ENCODE measurements at regions not wholly inside any gene's neighbourhood (a gene's known extent, or its start where the extent isn't known, plus 50 kb on each side); places are given as distances from the start of the nearest gene placed in this dataset.

DNA sequence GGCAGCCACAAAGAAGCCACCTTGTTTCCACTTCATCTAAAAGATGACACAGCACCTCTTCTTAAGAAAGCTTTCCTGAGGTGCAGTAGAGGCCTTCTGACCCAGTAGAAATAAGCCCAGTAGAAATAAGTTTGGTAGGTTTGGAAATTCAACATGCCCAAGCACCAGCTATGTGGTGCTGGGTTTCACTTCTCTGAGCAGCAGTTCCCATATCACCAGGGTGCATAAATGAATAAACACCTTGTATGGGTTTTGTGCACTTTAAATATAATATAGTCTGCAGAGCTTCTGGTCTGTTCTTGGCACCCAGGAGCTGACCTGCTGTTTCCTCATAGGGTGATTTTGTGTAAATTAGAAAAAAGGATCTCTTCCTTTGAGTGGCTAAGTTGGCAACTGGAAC is 492.4 kb upstream of the SORCS1 start:
- TF ChIP-seq, protein P1, sequence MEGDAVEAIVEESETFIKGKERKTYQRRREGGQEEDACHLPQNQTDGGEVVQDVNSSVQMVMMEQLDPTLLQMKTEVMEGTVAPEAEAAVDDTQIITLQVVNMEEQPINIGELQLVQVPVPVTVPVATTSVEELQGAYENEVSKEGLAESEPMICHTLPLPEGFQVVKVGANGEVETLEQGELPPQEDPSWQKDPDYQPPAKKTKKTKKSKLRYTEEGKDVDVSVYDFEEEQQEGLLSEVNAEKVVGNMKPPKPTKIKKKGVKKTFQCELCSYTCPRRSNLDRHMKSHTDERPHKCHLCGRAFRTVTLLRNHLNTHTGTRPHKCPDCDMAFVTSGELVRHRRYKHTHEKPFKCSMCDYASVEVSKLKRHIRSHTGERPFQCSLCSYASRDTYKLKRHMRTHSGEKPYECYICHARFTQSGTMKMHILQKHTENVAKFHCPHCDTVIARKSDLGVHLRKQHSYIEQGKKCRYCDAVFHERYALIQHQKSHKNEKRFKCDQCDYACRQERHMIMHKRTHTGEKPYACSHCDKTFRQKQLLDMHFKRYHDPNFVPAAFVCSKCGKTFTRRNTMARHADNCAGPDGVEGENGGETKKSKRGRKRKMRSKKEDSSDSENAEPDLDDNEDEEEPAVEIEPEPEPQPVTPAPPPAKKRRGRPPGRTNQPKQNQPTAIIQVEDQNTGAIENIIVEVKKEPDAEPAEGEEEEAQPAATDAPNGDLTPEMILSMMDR (conservative IDR thresholded peaks at IDR 0.05; ENCODE audit: control insufficient read depth, insufficient read depth, low read depth, low read length): no peak
- no peak for DNase-seq (ENCODE audit: low read depth)
- no peak overlapping the region for H3K4me3 ChIP-seq (ENCODE audit: control insufficient read depth, low read depth, low read length)

GRCh38 chr10:107653832-107654287 is 489.4 kb upstream of the SORCS1 start:
- no peak overlapping the region for H3K4me3 ChIP-seq (ENCODE audit: control insufficient read depth, low read depth, low read length)
- DNase-seq (ENCODE audit: low read depth): peak; percentile 18
- TF ChIP-seq, protein P1 (conservative IDR thresholded peaks at IDR 0.05; ENCODE audit: control insufficient read depth, insufficient read depth, low read depth, low read length): no peak

DNA sequence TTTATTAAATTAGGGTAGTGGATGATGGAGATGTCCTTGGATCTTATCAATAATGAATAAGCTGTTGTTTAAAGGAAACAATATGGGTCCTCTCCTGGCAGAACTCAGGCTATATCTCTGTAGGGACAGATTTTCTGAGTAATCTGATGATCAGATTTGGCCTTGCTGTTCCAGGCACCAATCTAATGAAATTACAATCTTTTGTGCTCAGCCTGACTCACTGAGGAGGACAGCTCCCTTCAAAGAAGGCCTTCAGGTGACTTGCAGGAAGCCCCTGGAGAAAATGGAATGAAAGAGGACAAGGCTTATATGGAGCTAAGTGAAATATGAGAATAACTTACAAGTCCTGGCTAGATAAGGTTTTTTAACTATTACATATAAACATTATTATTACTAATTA is 486.4 kb upstream of the SORCS1 start:
- TF ChIP-seq, protein P1 (conservative IDR thresholded peaks at IDR 0.05; ENCODE audit: control insufficient read depth, insufficient read depth, low read depth, low read length): no peak
- DNase-seq (ENCODE audit: low read depth): no peak
- no peak overlapping the region for H3K4me3 ChIP-seq (ENCODE audit: control insufficient read depth, low read depth, low read length)

DNA sequence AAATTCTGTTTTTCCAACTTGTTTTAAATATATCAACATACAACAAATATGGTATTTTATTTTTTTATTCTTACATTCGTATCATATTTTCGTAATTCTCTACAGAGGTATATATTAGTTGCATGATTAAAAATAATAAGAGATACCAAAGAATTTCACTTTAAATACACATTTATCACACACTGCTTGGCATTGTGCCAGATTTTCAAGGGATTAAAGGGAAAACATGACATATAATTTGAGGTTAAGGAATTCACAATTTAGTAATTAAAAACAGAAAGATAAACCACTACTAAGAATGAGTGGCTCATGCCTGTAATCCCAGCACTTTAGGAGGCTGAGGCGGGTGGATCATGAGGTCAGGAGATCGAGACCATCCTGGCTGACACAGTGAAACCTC is 484.7 kb upstream of the SORCS1 start:
- TF ChIP-seq, protein P1 (conservative IDR thresholded peaks at IDR 0.05; ENCODE audit: control insufficient read depth, insufficient read depth, low read depth, low read length): no peak
- DNase-seq (ENCODE audit: low read depth): no peak
- H3K4me3 ChIP-seq (ENCODE audit: control insufficient read depth, low read depth, low read length): no peak overlapping the region

DNA sequence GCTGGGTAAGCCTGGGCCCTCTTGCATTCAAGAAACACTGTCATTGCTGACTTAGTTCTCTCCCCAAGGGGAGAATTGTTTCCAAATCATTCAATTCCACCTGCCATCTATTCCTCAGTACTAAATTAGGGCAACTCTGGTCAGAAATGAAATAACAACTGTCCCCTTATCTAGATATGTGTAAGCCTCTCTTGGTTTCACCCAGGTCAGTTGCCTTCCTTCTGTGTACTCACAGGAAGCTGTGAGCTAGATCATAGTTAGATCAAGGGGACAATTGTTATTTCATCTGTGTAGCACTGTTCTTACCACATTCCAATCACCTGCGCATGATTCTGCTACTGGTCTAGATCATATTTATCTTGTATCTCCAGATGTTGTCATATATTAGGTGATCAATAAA is 483.0 kb upstream of the SORCS1 start:
- no peak overlapping the region for H3K4me3 ChIP-seq (ENCODE audit: control insufficient read depth, low read depth, low read length)
- DNase-seq (ENCODE audit: low read depth): no peak
- TF ChIP-seq, protein P1 (conservative IDR thresholded peaks at IDR 0.05; ENCODE audit: control insufficient read depth, insufficient read depth, low read depth, low read length): no peak

- TF ChIP-seq, protein P1 (conservative IDR thresholded peaks at IDR 0.05; ENCODE audit: control insufficient read depth, insufficient read depth, low read depth, low read length): no peak
- no peak for DNase-seq (ENCODE audit: low read depth)
- no peak overlapping the region for H3K4me3 ChIP-seq (ENCODE audit: control insufficient read depth, low read depth, low read length)
These were observed 467.4 kb upstream of the SORCS1 start for GRCh38 chr10:107631876-107632275.

GRCh38 chr10:107626862-107627261 is 462.4 kb upstream of the SORCS1 start:
- H3K4me3 ChIP-seq (ENCODE audit: control insufficient read depth, low read depth, low read length): no peak overlapping the region
- TF ChIP-seq, protein P1 (conservative IDR thresholded peaks at IDR 0.05; ENCODE audit: control insufficient read depth, insufficient read depth, low read depth, low read length): no peak
- no peak for DNase-seq (ENCODE audit: low read depth)

All from fibroblast of mammary gland (primary cell).